SK-N-SH treated with all-trans-retinoic acid at 6 μM for 48 hours (cell line): ENCODE measurements at regions not wholly inside any gene's neighbourhood (a gene's known extent, or its start where the extent isn't known, plus 50 kb on each side); places are given as distances from the start of the nearest gene placed in this dataset.

Source experiments
- ATAC-seq: fragments of 200-7000 bp; cut with Tn5 transposase; 3 replicates; pipeline ENCODE4 v1.9.1; 2020; ENCODE audit warnings: mild to moderate bottlenecking, moderate library complexity
- ARNTL ChIP-seq: fragments of 450-650 bp; formaldehyde crosslinking; IDR thresholded peaks from 2 replicates; pipeline ENCODE4 v1.5.0; 2020; ENCODE audit warnings: low read depth, mild to moderate bottlenecking, moderate library complexity, borderline replicate concordance
- BACH2 ChIP-seq: fragments of 250-450 bp; sonication (Bioruptor Pico); IDR thresholded peaks from 2 replicates; pipeline ENCODE4 v1.9.0; 2021; ENCODE audit warnings: mild to moderate bottlenecking, borderline replicate concordance
- CREB5 ChIP-seq: fragments of 250-450 bp; sonication (Bioruptor Pico); IDR thresholded peaks from 2 replicates; pipeline ENCODE4 v1.5.1; 2020; ENCODE audit warnings: low read depth, mild to moderate bottlenecking, moderate library complexity
- CSDC2 ChIP-seq: fragments of 250-450 bp; sonication (Bioruptor Pico); IDR thresholded peaks from 2 replicates; pipeline ENCODE4 v1.5.0; 2020; ENCODE audit warnings: mild to moderate bottlenecking, moderate library complexity
- CSRNP3 ChIP-seq: fragments of 250-450 bp; sonication (Bioruptor Pico); IDR thresholded peaks from 2 replicates; pipeline ENCODE4 v1.5.1; 2021; ENCODE audit warnings: mild to moderate bottlenecking, moderate library complexity
- ESRRG ChIP-seq: fragments of 250-450 bp; sonication (Bioruptor Pico); IDR thresholded peaks from 2 replicates; pipeline ENCODE4 v1.6.1; 2021; ENCODE audit warnings: mild to moderate bottlenecking
- GLIS3 ChIP-seq: fragments of 250-450 bp; sonication (Bioruptor Pico); IDR thresholded peaks from 2 replicates; pipeline ENCODE4 v1.5.0; 2020; ENCODE audit warnings: mild to moderate bottlenecking, moderate library complexity
- OSR1 ChIP-seq: fragments of 250-450 bp; sonication (Bioruptor Pico); IDR thresholded peaks from 2 replicates; pipeline ENCODE4 v1.8.0; 2022; ENCODE audit warnings: moderate library complexity, mild to moderate bottlenecking, inconsistent platforms
- POU6F1 ChIP-seq: fragments of 250-450 bp; sonication (Bioruptor Pico); IDR thresholded peaks from 2 replicates; pipeline ENCODE4 v1.8.0; 2021; ENCODE audit warnings: low read depth, mild to moderate bottlenecking, moderate library complexity, borderline replicate concordance
- PPARA ChIP-seq: fragments of 250-450 bp; sonication (Bioruptor Pico); IDR thresholded peaks from 2 replicates; pipeline ENCODE4 v1.5.0; 2020; ENCODE audit warnings: mild to moderate bottlenecking, borderline replicate concordance
- RARB ChIP-seq: fragments of 250-450 bp; sonication (Bioruptor Pico); IDR thresholded peaks from 2 replicates; pipeline ENCODE4 v1.8.0; 2021; ENCODE audit warnings: mild to moderate bottlenecking, moderate library complexity
- SNAI2 ChIP-seq: fragments of 250-450 bp; sonication (Bioruptor Pico); IDR thresholded peaks from 2 replicates; pipeline ENCODE4 v1.5.0; 2020; ENCODE audit warnings: mild to moderate bottlenecking, moderate library complexity
- TCF4 ChIP-seq: fragments of 250-450 bp; sonication (Bioruptor Pico); IDR thresholded peaks from 2 replicates; pipeline ENCODE4 v1.8.0; 2021; ENCODE audit warnings: mild to moderate bottlenecking, moderate library complexity, borderline replicate concordance
- TOX ChIP-seq: fragments of 250-450 bp; sonication (Bioruptor Pico); IDR thresholded peaks from 2 replicates; pipeline ENCODE4 v1.8.0; 2021; ENCODE audit warnings: mild to moderate bottlenecking, moderate library complexity, borderline replicate concordance
- TSHZ2 ChIP-seq: fragments of 250-450 bp; sonication (Bioruptor Pico); IDR thresholded peaks from 2 replicates; pipeline ENCODE4 v1.5.0; 2020; ENCODE audit warnings: mild to moderate bottlenecking, moderate library complexity
- ZNF565 ChIP-seq: fragments of 450-650 bp; formaldehyde crosslinking; conservative IDR thresholded peaks from 2 replicates; pipeline ENCODE4 v1.5.0; 2020; ENCODE audit warnings: low read depth, mild to moderate bottlenecking, moderate library complexity
- ZNF70 ChIP-seq: fragments of 450-650 bp; formaldehyde crosslinking; IDR thresholded peaks from 2 replicates; pipeline ENCODE4 v1.5.0; 2020; ENCODE audit warnings: mild to moderate bottlenecking, moderate library complexity
- ZNF8 ChIP-seq: fragments of 450-650 bp; formaldehyde crosslinking; IDR thresholded peaks from 2 replicates; pipeline ENCODE4 v1.5.0; 2020; ENCODE audit warnings: mild to moderate bottlenecking, moderate library complexity

GRCh38 chr13:40243982-40244381, 422.5 kb downstream of the FOXO1 start (continued):
- TF ChIP-seq TSHZ2: no peak

GRCh38 chr13:40245567-40245966, 420.9 kb downstream of the FOXO1 start:
- no peak for ATAC-seq
- no peak for TF ChIP-seq ESRRG
- TF ChIP-seq CSRNP3: no peak
- no peak for TF ChIP-seq POU6F1 (CRISPR knock-in tag)
- no peak for TF ChIP-seq OSR1
- TF ChIP-seq GLIS3 (CRISPR knock-in tag): no peak
- no peak for TF ChIP-seq CSDC2 (CRISPR knock-in tag)
- no peak for TF ChIP-seq ARNTL (CRISPR knock-in tag)
- no peak for TF ChIP-seq TOX (CRISPR knock-in tag)
- TF ChIP-seq RARB (CRISPR knock-in tag): no peak
- no peak for TF ChIP-seq PPARA (CRISPR knock-in tag)
- TF ChIP-seq TCF4 (CRISPR knock-in tag): no peak

GRCh38 chr13:40247845-40248244, 418.6 kb downstream of the FOXO1 start:
- TF ChIP-seq CSRNP3 (no peak), ESRRG (no peak), PPARA (CRISPR knock-in tag) (no peak), ARNTL (CRISPR knock-in tag) (no peak), ZNF70 (CRISPR knock-in tag) (no peak), ZNF565 (no peak)
- ATAC-seq: no peak

- TF ChIP-seq ARNTL (CRISPR knock-in tag): no peak
- no peak for TF ChIP-seq CREB5 (CRISPR knock-in tag)
- TF ChIP-seq ZNF8 (CRISPR knock-in tag): no peak
- no peak for TF ChIP-seq BACH2 (CRISPR knock-in tag)
- no peak for TF ChIP-seq POU6F1 (CRISPR knock-in tag)
- no peak for TF ChIP-seq SNAI2 (CRISPR knock-in tag)
- no peak for TF ChIP-seq TSHZ2
- no peak for TF ChIP-seq ZNF70 (CRISPR knock-in tag)
- no peak for TF ChIP-seq OSR1
- ATAC-seq: peak; percentile 45; the same call in 1 of the 3 replicates
These were observed 415.0 kb downstream of the FOXO1 start for GRCh38 chr13:40251343-40252032.
